Activated CD4-positive, alpha-beta T cell treated with anti-CD3 and anti-CD28 coated beads, Interleukin-2, Interleukin-4, amounts not matched to agents 100 ng/mL and 50 ng/mL, durations not matched to agents 16 hours and 8 hours (primary cell): ENCODE measurements at regions not wholly inside any gene's neighbourhood (a gene's known extent, or its start where the extent isn't known, plus 50 kb on each side); places are given as distances from the start of the nearest gene placed in this dataset.
"Not testable (repeated sequence)": the region's sequence is repeated elsewhere in the genome, so short reads cannot be mapped to it uniquely, and the experiment has no call there.

Experiments used
- DNase-seq: peaks from one replicate; pipeline ENCODE4 v3.0.0-alpha.2; 2020; ENCODE audit warnings: low spot score

DNA sequence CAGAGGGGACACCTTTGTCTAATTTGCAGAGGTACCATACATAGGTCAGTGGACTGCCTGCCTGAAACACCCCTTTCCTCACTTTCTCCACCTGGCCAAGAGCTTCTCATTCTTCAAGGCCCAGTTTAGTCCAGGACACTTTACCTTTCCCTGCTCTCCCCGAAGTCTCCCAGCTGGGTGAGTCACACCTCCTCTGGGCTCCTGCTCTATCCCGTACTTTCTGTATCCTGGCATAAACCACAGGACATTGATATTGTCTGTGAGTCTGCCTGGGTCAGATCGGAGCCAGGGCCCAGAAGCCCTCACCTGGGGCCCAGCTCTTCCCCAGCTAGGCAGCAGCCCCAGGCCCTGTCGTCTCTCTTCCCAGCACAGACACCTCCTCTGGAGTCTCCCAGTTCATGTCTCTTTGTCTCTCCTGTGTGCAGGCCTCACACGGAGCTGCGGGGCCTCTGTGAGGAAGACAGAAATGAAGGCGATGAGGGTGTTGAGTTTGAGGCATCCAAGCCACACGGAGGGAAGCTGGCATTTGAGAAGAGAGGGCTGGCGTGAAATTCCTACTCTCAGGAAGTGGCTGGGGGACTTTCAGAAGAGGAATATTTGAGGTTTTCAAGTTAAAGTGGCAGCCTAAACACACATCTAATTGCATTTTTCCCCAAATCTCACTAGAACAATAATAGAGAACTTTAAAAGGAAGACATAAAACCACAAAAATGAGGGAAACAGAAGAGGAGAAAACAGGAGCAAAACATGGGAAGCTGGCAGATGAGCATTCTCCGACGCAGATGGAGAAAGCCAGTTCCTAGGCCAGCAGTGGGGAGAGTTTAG, 79.6 kb upstream of the LAPTM4A start:
- no peak for DNase-seq

GRCh38 chr2:20130160-20130560, 78.7 kb upstream of the LAPTM4A start:
- DNase-seq: no peak

GRCh38 chr2:20129331-20130159, 78.1 kb upstream of the LAPTM4A start:
- DNase-seq: no peak

DNA sequence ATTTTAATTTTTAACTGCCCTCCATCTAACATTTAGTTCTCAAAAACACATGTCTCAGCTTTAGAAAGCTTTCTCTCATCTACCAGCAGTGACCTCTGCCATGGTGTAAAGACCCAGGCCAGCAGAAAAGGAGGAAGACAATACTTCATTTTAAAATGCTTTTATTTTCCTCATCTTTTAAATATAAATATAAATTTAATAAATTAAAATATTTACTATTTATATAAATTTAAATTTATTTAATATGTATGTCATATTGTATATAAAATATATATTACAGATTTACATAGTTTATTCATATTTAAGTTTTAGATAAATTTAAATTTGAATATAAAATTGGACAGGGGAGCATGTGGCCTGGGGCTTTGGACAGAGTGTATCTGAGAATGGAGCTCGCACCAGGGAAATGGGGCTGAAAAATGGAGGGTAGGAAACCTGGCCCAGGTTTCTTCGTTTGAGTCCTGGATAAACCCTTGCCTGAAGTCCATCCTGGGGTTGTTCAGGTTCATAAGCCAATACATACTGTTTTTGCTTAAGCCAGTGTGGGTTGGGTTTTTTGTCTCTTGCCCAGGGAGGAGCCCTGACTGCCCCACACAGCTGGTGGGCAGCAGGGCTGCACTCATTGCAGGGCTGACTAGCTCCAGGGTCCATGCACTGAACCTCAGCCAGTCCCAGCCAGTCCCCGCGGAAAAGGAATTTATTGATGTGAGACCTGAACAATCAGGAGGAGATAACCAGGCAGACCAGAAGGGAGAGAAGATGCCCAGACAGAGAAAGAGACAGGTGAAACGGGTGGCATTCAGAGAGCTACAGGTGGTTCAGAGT, 77.3 kb upstream of the LAPTM4A start:
- no peak for DNase-seq

DNA sequence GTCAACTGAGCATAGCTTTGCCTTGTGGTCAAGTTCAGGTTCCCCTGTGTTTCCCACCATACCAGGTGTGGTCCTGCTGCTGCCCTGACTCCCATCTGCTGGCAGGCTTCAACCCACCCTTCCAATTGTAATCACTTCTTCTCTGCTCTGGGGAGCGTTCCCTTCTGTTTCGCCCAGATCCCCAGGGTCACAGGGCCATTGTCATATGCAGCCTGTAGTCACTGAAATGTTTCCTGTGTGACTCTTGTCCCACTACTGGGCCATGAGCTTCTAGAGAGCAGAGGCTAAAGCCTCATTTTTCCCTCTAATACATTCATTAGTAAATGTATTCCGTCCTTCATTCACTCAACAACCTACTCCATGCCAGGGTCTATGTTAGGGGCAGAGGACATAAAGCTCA, 75.0 kb upstream of the LAPTM4A start:
- DNase-seq: no peak

DNA sequence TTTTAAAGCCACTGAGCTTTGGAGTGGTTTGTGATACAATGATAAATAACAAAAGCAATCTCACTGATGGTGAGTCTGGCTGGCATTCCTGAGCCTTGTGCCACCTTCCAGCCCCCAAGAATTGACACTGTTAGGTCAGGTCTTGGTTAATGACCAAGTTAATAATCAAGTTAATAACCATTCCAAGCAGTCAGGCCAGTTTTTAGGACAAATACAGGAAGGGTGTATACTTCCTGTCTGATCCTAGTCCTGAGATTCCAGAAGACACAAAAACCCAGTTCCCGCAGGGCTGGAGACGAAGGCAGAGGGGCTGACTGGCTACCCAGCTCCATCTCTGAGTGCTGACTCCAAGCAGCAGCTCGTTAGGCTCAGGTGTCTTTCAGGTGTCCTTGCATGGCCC, 74.6 kb upstream of the LAPTM4A start:
- no peak for DNase-seq

GRCh38 chr2:20125616-20126015, 74.2 kb upstream of the LAPTM4A start:
- no peak for DNase-seq

- DNase-seq: no peak
Observed at GRCh38 chr2:20125164-20125563, 73.7 kb upstream of the LAPTM4A start.

GRCh38 chr2:20123871-20124594, 72.6 kb upstream of the LAPTM4A start:
- no peak for DNase-seq

DNA sequence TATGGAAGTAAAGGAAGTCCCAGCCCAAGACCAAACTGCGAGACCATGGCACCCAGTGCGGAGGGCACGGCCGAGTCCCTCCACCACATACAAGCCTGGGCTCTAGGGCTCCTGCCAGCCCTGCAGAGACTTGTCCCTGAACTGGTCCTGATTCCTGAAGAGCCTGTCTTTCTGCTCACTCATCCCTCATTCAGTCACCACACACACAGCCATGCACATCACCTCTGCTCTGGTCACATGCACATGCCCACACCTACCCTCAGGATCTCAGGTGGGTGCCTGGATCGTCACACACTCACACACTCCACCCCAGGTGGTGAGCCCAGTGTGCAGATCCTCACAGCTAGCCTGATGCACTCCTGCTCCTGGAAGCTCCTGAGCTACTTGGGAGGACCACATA, 71.4 kb upstream of the LAPTM4A start:
- no peak for DNase-seq

- no peak for DNase-seq
Observed at GRCh38 chr2:20120569-20121416, 69.4 kb upstream of the LAPTM4A start.

DNA sequence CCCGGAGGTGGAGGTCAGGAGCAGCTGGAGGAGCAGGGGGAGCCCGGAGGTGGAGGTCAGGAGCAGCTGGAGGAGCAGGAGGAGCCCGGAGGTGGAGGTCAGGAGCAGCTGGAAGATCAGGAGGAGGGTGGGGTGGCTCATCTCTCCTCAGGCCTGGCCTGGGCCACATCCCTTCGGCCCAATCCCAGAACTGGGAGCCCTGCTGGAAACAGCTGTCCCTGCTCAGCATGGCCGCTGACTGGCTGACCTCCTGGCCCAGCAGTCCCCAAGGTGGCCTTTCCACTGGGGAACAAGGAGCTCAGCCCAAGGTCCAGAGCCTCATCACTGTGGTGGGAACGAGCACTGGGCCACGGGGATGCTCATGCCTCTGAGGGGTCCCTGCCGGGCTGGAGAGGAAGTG, 66.6 kb upstream of the LAPTM4A start:
- DNase-seq: no peak

DNA sequence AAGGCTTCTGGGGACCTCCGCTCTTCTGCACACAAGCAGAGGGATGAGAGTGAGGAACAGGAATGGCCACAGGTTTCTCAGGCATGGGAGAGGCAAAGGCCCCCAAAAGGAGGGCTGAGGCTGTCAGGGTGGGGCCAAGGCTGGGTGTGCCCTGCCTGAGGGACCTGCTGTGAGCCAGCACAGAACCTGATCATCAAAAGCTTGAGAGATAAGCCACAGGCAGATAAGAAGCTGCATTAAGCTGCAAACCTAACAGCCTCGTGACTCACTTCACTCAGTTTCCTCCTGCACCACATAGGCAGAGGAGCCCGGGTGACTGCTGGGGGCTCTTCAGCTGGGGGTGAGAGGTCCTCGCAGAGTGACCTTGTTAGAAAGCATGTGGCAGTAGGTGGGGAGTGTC, 64.5 kb upstream of the LAPTM4A start:
- DNase-seq: no peak

- DNase-seq: no peak
Observed at GRCh38 chr2:20115374-20115773, 63.9 kb upstream of the LAPTM4A start.

- no peak for DNase-seq
Observed at GRCh38 chr2:20113986-20114938, 62.8 kb upstream of the LAPTM4A start.

- DNase-seq: no peak
Observed at GRCh38 chr2:20113004-20113796, 61.8 kb upstream of the LAPTM4A start.

GRCh38 chr2:20112361-20112760, 60.9 kb upstream of the LAPTM4A start:
- not testable (repeated sequence) for DNase-seq

- no peak for DNase-seq
Observed at GRCh38 chr2:20111311-20112131, 60.1 kb upstream of the LAPTM4A start.
